OCI-LY3 (cell line): ENCODE measurements at regions not wholly inside any gene's neighbourhood (a gene's known extent, or its start where the extent isn't known, plus 50 kb on each side); places are given as distances from the start of the nearest gene placed in this dataset.

Experiments
- CTCF ChIP-seq: fragments of 200-600, 300-600 bp; sonication (generic); IDR thresholded peaks from 2 replicates; pipeline ENCODE4 v1.5.1; 2014; ENCODE audit warnings: antibody characterized with exemption, low read length, low read depth
- EZH2phosphoT487 ChIP-seq: fragments of 200-600 bp; shearing (Covaris generic); IDR thresholded peaks from 2 replicates; pipeline ENCODE4 v1.6.1; 2018; ENCODE audit warnings: antibody characterized with exemption, mixed run types, low read depth

- TF ChIP-seq CTCF (no peak), EZH2phosphoT487 (no peak)
Measured at GRCh38 chr21:31557421-31558188, 101.9 kb upstream of the SOD1 start.
